ENCODE measurements at regions not wholly inside any gene's neighbourhood (a gene's known extent, or its start where the extent isn't known, plus 50 kb on each side); places are given as distances from the start of the nearest gene placed in this dataset.

- in situ Hi-C loops (cut with HindIII; ENCODE audit: low pct_unique_long_range_greater_than_20kb, low sequenced_read_pairs) = no loop called here
- no peak for DNase-seq (ENCODE audit: low read depth in 1 of 2, low spot score in 1 of 2)
- no peak for TF ChIP-seq JUND (IDR thresholded peaks at IDR 0.05; ENCODE audit: low read depth)
These were observed 127.9 kb downstream of the RBFOX3 start for GRCh38 chr17:79482727-79483521.

GRCh38 chr17:79479876-79480275 lies 131.0 kb downstream of the RBFOX3 start:
- in situ Hi-C loops (cut with HindIII; ENCODE audit: low pct_unique_long_range_greater_than_20kb, low sequenced_read_pairs) = no loop called here
- no peak for DNase-seq (ENCODE audit: low read depth in 1 of 2, low spot score in 1 of 2)
- no peak for TF ChIP-seq JUND (IDR thresholded peaks at IDR 0.05; ENCODE audit: low read depth)

GRCh38 chr17:79478841-79479240 lies 132.0 kb downstream of the RBFOX3 start:
- no peak for TF ChIP-seq JUND (IDR thresholded peaks at IDR 0.05; ENCODE audit: low read depth)
- in situ Hi-C loops (cut with HindIII; ENCODE audit: low pct_unique_long_range_greater_than_20kb, low sequenced_read_pairs) = no loop called here
- DNase-seq (ENCODE audit: low read depth in 1 of 2, low spot score in 1 of 2) = no peak

DNA sequence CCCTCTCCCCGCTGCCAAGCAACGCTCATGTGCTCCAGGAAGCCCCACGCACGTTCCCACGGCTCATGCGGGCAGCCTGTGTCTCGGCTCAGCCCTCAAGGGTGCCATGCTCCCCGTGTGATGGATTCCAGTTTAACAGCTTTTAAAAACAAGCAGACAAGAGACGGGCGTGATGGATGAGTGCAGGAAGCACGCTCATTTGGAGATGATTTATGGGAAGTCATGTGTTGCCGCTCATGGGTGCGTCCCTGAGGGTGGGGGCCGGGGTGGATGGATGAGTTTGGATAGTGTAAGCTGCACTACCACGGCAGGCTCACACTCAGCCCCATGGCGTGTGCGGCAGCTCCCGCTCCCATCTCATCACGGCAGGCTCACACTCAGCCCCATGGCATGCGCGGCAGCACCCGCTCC lies 132.8 kb downstream of the RBFOX3 start:
- in situ Hi-C loops (cut with HindIII; ENCODE audit: low pct_unique_long_range_greater_than_20kb, low sequenced_read_pairs) = no loop called here
- DNase-seq (ENCODE audit: low read depth in 1 of 2, low spot score in 1 of 2) = no peak

GRCh38 chr17:79476074-79476652 lies 134.7 kb downstream of the RBFOX3 start:
- DNase-seq (ENCODE audit: low read depth in 1 of 2, low spot score in 1 of 2) = no peak

More for the DNA sequence above, 132.8 kb downstream of the RBFOX3 start:
- TF ChIP-seq JUND (IDR thresholded peaks at IDR 0.05; ENCODE audit: low read depth) = no peak

DNA sequence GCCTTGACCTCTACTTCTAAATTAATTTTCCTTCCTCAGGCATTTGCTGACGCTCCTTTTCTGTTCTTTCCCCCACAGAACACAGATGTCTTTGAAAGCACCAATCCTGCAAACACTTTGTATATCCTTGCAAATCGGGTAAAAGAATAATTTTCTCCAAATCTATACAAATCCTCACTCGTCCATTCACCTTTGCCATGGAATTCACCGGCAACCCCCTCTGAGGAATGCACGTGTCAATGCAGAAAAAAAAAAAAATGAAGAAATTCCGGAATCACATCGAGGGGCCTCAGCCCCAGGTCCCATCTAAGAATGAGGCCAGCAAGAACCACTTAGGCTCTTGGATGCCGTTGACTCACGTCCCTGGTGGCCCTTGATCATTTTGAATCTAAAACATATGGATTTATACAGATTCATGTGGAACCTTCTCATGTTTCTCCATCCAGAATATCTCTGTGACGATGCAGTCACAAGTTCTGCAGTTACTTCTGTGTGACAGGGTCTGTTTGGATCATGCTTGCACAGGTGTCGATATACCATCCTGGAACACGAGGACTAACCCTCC lies 136.9 kb downstream of the RBFOX3 start:
- TF ChIP-seq JUND (IDR thresholded peaks at IDR 0.05; ENCODE audit: low read depth) = no peak
- no peak for DNase-seq (ENCODE audit: low read depth in 1 of 2, low spot score in 1 of 2)
- in situ Hi-C loops (cut with HindIII; ENCODE audit: low pct_unique_long_range_greater_than_20kb, low sequenced_read_pairs) = no loop called here

More at GRCh38 chr17:79476074-79476652, 134.7 kb downstream of the RBFOX3 start:
- no peak for TF ChIP-seq JUND (IDR thresholded peaks at IDR 0.05; ENCODE audit: low read depth)
- in situ Hi-C loops (cut with HindIII; ENCODE audit: low pct_unique_long_range_greater_than_20kb, low sequenced_read_pairs) = no loop called here

DNA sequence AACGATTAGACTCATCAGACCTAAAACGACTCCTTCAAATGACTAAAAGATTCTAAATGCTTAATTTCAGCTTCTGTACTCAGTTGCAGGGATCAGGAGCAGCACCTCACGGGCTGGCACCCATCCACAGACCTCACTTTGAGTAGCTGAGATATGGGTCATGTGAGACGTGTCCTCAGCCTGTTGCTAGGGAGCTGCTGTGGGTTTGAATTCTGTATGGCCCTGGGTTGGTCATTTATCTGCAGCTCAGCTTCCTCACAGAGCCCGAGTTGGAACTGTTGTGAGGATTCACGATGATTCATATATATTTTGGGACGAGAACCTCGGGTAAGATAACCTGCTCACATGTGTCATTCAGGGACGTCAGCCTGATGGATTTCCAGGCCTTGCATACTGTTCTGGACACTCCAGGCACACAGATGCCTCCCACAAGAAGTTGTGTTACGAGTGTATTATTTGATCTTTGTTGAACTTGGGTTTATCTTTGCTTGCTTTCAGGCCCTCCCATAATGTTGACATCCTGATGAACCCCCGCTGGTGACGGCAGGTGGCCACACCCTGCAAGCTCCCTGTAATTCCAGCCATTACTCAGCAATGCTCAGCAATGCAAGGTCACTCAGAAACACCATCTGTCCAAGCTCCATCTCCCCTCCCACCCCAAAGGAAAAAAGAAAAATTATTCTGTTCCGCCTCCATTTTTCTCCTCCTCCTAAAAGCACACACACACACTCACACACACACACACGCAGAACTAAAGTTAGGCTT lies 137.6 kb downstream of the RBFOX3 start:
- DNase-seq (ENCODE audit: low read depth in 1 of 2, low spot score in 1 of 2) = no peak
- TF ChIP-seq JUND (IDR thresholded peaks at IDR 0.05; ENCODE audit: low read depth) = no peak
- in situ Hi-C loops (cut with HindIII; ENCODE audit: low pct_unique_long_range_greater_than_20kb, low sequenced_read_pairs) = no loop called here

DNA sequence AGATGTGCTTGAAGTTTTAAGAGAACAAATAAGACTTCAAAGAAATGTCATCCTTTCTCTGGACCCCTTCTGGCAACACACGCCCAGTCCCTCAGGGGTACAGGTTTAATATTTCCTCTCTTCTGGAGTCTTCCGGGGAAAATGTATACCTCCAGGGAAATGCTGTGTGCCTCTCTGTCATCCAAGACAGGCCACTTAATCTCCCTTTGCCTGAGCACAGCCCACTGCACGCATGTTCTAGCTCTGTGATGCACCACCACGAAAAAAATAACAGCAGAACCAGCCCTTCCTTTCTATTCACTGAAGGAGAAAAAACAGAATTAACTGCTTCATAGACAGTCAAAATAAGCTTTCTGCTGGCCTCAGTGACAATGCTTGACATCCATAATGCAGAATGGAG lies 140.1 kb downstream of the RBFOX3 start:
- TF ChIP-seq JUND (IDR thresholded peaks at IDR 0.05; ENCODE audit: low read depth) = no peak
- no peak for DNase-seq (ENCODE audit: low read depth in 1 of 2, low spot score in 1 of 2)
- in situ Hi-C loops (cut with HindIII; ENCODE audit: low pct_unique_long_range_greater_than_20kb, low sequenced_read_pairs) = no loop called here

- TF ChIP-seq JUND (IDR thresholded peaks at IDR 0.05; ENCODE audit: low read depth) = no peak
- in situ Hi-C loops (cut with HindIII; ENCODE audit: low pct_unique_long_range_greater_than_20kb, low sequenced_read_pairs) = no loop called here
- no peak for DNase-seq (ENCODE audit: low read depth in 1 of 2, low spot score in 1 of 2)
These were observed 141.2 kb downstream of the RBFOX3 start for GRCh38 chr17:79469646-79470045.

- no peak for DNase-seq (ENCODE audit: low read depth in 1 of 2, low spot score in 1 of 2)
- TF ChIP-seq JUND (IDR thresholded peaks at IDR 0.05; ENCODE audit: low read depth) = no peak
- in situ Hi-C loops (cut with HindIII; ENCODE audit: low pct_unique_long_range_greater_than_20kb, low sequenced_read_pairs) = no loop called here
These were observed 142.5 kb downstream of the RBFOX3 start for GRCh38 chr17:79468183-79468944.

DNA sequence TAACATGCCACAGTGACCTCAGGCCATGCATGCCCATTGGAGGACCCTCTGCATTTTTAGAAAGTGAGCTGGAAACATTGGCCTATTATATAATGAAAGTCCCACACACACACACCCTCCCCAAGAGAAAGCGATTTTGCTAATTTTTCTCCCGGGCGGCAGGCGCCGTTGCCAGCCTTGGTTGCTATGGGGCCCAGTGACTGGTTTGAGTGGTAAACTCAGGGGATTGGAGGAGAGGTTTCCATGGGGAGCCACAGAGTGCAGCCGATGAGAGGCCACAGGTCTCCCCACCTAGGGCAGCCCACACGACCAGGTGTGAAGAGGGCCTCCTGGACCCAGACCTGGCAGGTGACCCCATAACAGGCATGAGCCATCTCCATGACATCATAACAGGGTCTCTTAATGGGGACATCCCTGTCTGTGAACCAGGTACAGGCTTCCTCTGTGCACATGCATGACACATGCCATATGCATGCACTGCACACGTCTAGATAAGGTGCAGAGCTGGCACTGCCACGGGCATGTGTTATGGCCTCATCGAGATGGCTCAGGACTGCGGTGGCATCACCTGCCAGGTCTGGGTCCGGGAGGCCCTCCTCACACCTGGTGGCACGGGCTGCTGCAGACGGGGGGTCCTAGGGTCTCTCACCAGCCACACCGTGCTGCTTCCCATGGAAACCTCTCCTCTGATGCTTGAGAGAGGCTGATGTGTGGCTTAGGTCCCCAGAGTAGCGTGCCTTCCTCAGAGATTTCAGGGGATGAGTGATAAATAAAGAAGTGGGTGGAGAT lies 144.1 kb downstream of the RBFOX3 start:
- DNase-seq (ENCODE audit: low read depth in 1 of 2, low spot score in 1 of 2) = no peak
- in situ Hi-C loops (cut with HindIII; ENCODE audit: low pct_unique_long_range_greater_than_20kb, low sequenced_read_pairs) = no loop called here
- no peak for TF ChIP-seq JUND (IDR thresholded peaks at IDR 0.05; ENCODE audit: low read depth)
